ENCODE measurements at regions not wholly inside any gene's neighbourhood (a gene's known extent, or its start where the extent isn't known, plus 50 kb on each side); places are given as distances from the start of the nearest gene placed in this dataset.

GRCh38 chr5:34547300-34548085 lies 108.6 kb upstream of the RAI14 start:
- H3K27ac ChIP-seq (ENCODE audit: low read depth in 1 of 2, low read length in 1 of 2): no peak overlapping the region
- H3K27me3 ChIP-seq (ENCODE audit: control insufficient read depth in 3 of 3, insufficient read depth in 3 of 3, low read length in 2 of 3): no peaks in the 10 kb centered on the region
- H3K9me3 ChIP-seq (ENCODE audit: control insufficient read depth in 4 of 4, insufficient read depth in 3 of 4, low read length in 3 of 4): peaks cover 0 to 5% (median 4%) of the 10 kb centered on the region in 4 donors
- TF ChIP-seq, protein P1, sequence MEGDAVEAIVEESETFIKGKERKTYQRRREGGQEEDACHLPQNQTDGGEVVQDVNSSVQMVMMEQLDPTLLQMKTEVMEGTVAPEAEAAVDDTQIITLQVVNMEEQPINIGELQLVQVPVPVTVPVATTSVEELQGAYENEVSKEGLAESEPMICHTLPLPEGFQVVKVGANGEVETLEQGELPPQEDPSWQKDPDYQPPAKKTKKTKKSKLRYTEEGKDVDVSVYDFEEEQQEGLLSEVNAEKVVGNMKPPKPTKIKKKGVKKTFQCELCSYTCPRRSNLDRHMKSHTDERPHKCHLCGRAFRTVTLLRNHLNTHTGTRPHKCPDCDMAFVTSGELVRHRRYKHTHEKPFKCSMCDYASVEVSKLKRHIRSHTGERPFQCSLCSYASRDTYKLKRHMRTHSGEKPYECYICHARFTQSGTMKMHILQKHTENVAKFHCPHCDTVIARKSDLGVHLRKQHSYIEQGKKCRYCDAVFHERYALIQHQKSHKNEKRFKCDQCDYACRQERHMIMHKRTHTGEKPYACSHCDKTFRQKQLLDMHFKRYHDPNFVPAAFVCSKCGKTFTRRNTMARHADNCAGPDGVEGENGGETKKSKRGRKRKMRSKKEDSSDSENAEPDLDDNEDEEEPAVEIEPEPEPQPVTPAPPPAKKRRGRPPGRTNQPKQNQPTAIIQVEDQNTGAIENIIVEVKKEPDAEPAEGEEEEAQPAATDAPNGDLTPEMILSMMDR (IDR thresholded peaks at IDR 0.05; ENCODE audit: control extremely low read depth, extremely low read depth): no peak
- H3K4me1 ChIP-seq (ENCODE audit: control insufficient read depth in 5 of 5, insufficient read depth in 5 of 5, low read length in 5 of 5): peaks cover 0 to 8% (median 3%) of the 10 kb centered on the region in 5 donors
- 96 to 97% methylated on average over 2 of the region's 2 CpGs for WGBS, 2 donors
- no peak overlapping the region for H3K4me3 ChIP-seq
- DNase-seq (no peak), ATAC-seq (ENCODE audit: insufficient read depth, low FRiP score) (no peak)
- H3K9ac ChIP-seq (ENCODE audit: insufficient read depth in 1 of 2, low read length in 2 of 2): no peak overlapping the region
- no peaks in the 10 kb centered on the region for H3K36me3 ChIP-seq (ENCODE audit: control insufficient read depth in 4 of 4, insufficient read depth in 4 of 4, low read length in 4 of 4)

DNA sequence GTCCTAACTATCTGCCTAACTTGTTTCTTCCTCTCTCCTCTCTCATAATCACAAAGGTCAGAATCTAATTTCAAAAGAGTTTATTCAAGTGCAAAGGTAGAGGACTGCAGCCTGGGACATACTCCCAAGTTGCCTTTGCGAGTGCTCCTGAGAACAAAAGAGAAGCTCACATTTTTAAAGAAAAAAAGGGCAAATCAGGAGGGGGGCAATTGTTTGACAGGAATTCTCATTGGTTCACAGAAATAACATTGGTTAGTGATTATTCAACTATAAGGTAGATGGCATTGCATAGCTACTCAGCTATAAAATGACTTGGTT lies 108.1 kb upstream of the RAI14 start:
- no peaks in the 10 kb centered on the region for H3K36me3 ChIP-seq (ENCODE audit: control insufficient read depth in 4 of 4, insufficient read depth in 4 of 4, low read length in 4 of 4)
- H3K4me3 ChIP-seq: no peak overlapping the region
- no peaks in the 10 kb centered on the region for H3K27me3 ChIP-seq (ENCODE audit: control insufficient read depth in 3 of 3, insufficient read depth in 3 of 3, low read length in 2 of 3)
- H3K9ac ChIP-seq (ENCODE audit: insufficient read depth in 1 of 2, low read length in 2 of 2): no peak overlapping the region
- H3K9me3 ChIP-seq (ENCODE audit: control insufficient read depth in 4 of 4, insufficient read depth in 3 of 4, low read length in 3 of 4): peaks cover 0 to 5% (median 4%) of the 10 kb centered on the region in 4 donors
- DNase-seq (no peak), ATAC-seq (ENCODE audit: insufficient read depth, low FRiP score) (no peak)
- TF ChIP-seq, protein P1 (IDR thresholded peaks at IDR 0.05; ENCODE audit: control extremely low read depth, extremely low read depth): no peak
- peaks cover 0 to 8% (median 3%) of the 10 kb centered on the region in 5 donors for H3K4me1 ChIP-seq (ENCODE audit: control insufficient read depth in 5 of 5, insufficient read depth in 5 of 5, low read length in 5 of 5)
- no peak overlapping the region for H3K27ac ChIP-seq (ENCODE audit: low read depth in 1 of 2, low read length in 1 of 2)
- WGBS, 2 donors: 91 to 95% methylated on average over 1 of the region's 1 CpG

GRCh38 chr5:34550247-34550646 lies 105.9 kb upstream of the RAI14 start:
- TF ChIP-seq, protein P1 (IDR thresholded peaks at IDR 0.05; ENCODE audit: control extremely low read depth, extremely low read depth): no peak
- no peak overlapping the region for H3K9ac ChIP-seq (ENCODE audit: insufficient read depth in 1 of 2, low read length in 2 of 2)
- WGBS, 2 donors: 87 to 94% methylated on average over 2 of the region's 2 CpGs
- peaks cover 0 to 8% (median 3%) of the 10 kb centered on the region in 5 donors for H3K4me1 ChIP-seq (ENCODE audit: control insufficient read depth in 5 of 5, insufficient read depth in 5 of 5, low read length in 5 of 5)
- ATAC-seq (ENCODE audit: insufficient read depth, low FRiP score): no peak
- no peaks in the 10 kb centered on the region for H3K36me3 ChIP-seq (ENCODE audit: control insufficient read depth in 4 of 4, insufficient read depth in 4 of 4, low read length in 4 of 4)
- no peak overlapping the region for H3K4me3 ChIP-seq
- no peaks in the 10 kb centered on the region for H3K27me3 ChIP-seq (ENCODE audit: control insufficient read depth in 3 of 3, insufficient read depth in 3 of 3, low read length in 2 of 3)
- DNase-seq: no peak
- no peak overlapping the region for H3K27ac ChIP-seq (ENCODE audit: low read depth in 1 of 2, low read length in 1 of 2)
- H3K9me3 ChIP-seq (ENCODE audit: control insufficient read depth in 4 of 4, insufficient read depth in 3 of 4, low read length in 3 of 4): peaks cover 0 to 5% (median 2%) of the 10 kb centered on the region in 4 donors

Measured in lung (tissue), 11 donors.